Vagina (tissue), 2 donors: ENCODE measurements at regions not wholly inside any gene's neighbourhood (a gene's known extent, or its start where the extent isn't known, plus 50 kb on each side); places are given as distances from the start of the nearest gene placed in this dataset.
"Not testable (repeated sequence)": the region's sequence is repeated elsewhere in the genome, so short reads cannot be mapped to it uniquely, and the experiment has no call there.

Source experiments
- POLR2A ChIP-seq, 2 donors: fragments of 450-650 bp; IDR thresholded peaks; one replicate each; pipeline ENCODE4 v1.6.1; 2017; ENCODE audit warnings: antibody characterized with exemption in 2 of 2, mild to moderate bottlenecking in 2 of 2, moderate library complexity in 2 of 2
- POLR2AphosphoS5 ChIP-seq, 2 donors: sonication (generic); formaldehyde crosslinking; IDR thresholded peaks; one replicate each; pipeline ENCODE4 v1.9.0; 2017; ENCODE audit warnings: antibody characterized with exemption in 2 of 2, mild to moderate bottlenecking in 2 of 2, low read depth in 1 of 2; ENCODE audit not compliant: insufficient read depth in 1 of 2
- TF ChIP-seq, protein P1 (sequence below), 3 experiments: fragments of 450-650 bp in 2 of 3; fragments of 200-600 bp in 1 of 3; sonication (generic) in 1 of 3; IDR thresholded peaks; one replicate each; pipeline ENCODE4 v1.5.1; 2017 to 2019; ENCODE audit warnings: antibody characterized with exemption in 3 of 3, mild to moderate bottlenecking in 2 of 3, moderate library complexity in 2 of 3

DNA sequence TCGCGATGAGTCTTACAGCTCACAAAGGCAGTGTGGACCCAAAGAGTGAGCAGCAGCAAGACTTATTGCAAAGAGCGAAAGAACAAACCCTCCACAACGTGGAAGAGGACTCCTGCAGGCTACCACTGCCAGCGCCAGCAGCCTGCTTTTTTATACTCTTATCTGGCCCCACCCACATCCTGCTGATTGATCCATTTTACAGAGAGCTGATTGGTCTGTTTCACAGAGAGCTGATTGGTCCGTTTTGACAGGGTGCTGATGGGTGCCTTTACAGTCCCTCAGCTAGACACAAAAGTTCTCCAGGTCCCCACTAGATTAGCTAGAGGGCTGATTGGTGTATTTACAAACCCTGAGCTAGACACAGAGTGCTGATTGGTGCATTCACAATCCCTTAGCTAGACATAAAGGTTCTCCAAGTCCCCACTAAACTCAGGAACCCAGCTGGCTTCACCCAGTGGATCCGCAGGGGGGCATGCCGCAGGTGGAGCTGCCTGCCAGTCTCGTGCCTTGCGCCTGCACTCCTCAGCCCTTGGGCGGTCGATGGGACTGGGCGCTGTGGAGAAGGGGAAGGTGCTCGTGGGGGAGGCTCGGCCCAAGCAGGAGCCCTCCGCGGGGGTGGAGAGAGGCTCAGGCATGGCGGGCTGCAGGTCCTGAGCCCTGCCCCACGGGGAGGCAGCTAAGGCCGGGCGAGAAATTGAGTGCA, 75.7 kb downstream of the QDPR start:
- not testable (repeated sequence) for TF ChIP-seq POLR2A (IDR thresholded peaks at IDR 0.05); POLR2AphosphoS5 (IDR thresholded peaks at IDR 0.05; ENCODE audit: insufficient read depth in 1 of 2, low read depth in 1 of 2)
- TF ChIP-seq, protein P1, sequence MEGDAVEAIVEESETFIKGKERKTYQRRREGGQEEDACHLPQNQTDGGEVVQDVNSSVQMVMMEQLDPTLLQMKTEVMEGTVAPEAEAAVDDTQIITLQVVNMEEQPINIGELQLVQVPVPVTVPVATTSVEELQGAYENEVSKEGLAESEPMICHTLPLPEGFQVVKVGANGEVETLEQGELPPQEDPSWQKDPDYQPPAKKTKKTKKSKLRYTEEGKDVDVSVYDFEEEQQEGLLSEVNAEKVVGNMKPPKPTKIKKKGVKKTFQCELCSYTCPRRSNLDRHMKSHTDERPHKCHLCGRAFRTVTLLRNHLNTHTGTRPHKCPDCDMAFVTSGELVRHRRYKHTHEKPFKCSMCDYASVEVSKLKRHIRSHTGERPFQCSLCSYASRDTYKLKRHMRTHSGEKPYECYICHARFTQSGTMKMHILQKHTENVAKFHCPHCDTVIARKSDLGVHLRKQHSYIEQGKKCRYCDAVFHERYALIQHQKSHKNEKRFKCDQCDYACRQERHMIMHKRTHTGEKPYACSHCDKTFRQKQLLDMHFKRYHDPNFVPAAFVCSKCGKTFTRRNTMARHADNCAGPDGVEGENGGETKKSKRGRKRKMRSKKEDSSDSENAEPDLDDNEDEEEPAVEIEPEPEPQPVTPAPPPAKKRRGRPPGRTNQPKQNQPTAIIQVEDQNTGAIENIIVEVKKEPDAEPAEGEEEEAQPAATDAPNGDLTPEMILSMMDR (IDR thresholded peaks at IDR 0.05) = not testable (repeated sequence)
